T-helper 1 cell treated with Interleukin-12 subunit alpha and Interleukin-12 subunit beta and Interleukin-4 antibody, amounts not matched to agents 30 μg/mL and 1 μg/mL, for 36 hours (primary cell): ENCODE measurements at regions not wholly inside any gene's neighbourhood (a gene's known extent, or its start where the extent isn't known, plus 50 kb on each side); places are given as distances from the start of the nearest gene placed in this dataset.

Source experiments
- H3K27ac Mint-ChIP-seq: one replicate; pipeline ENCODE4 v1.8.0; 2021; ENCODE audit warnings: mild to moderate bottlenecking, mixed read lengths
- H3K27me3 Mint-ChIP-seq: one replicate; pipeline ENCODE4 v1.8.0; 2021; ENCODE audit warnings: low read depth, mixed read lengths
- H3K36me3 Mint-ChIP-seq: one replicate; pipeline ENCODE4 v1.8.0; 2021; ENCODE audit warnings: low read depth, mixed read lengths
- H3K4me1 Mint-ChIP-seq: one replicate; pipeline ENCODE4 v1.8.0; 2021; ENCODE audit warnings: low read depth, mixed read lengths
- H3K4me3 Mint-ChIP-seq: one replicate; pipeline ENCODE4 v1.8.0; 2021; ENCODE audit warnings: mild to moderate bottlenecking, moderate library complexity, mixed read lengths
- H3K9me3 Mint-ChIP-seq: one replicate; pipeline ENCODE4 v1.8.0; 2021; ENCODE audit warnings: mixed read lengths

DNA sequence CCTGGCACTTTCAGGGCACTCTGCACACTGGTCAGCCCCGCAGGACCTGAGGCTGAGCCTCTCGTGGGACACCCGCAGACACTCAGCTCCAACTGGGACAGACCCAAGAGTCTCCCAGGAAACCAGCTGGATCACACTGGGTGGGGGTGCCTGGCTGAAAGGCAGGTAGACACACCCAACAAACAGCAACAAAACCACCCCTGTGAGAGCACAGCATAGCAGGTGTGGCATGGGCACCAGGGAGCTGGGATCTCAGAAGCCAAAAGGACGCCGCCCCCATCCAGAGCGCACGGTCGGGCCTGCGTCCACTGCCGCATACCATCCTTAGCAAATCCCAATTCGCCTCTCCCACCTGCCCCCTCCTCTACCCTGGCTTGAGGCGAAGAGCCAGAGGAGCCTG is 154.2 kb upstream of the LINGO1 start:
- H3K27me3 Mint-ChIP-seq, result no peaks in the 10 kb centered on the region

DNA sequence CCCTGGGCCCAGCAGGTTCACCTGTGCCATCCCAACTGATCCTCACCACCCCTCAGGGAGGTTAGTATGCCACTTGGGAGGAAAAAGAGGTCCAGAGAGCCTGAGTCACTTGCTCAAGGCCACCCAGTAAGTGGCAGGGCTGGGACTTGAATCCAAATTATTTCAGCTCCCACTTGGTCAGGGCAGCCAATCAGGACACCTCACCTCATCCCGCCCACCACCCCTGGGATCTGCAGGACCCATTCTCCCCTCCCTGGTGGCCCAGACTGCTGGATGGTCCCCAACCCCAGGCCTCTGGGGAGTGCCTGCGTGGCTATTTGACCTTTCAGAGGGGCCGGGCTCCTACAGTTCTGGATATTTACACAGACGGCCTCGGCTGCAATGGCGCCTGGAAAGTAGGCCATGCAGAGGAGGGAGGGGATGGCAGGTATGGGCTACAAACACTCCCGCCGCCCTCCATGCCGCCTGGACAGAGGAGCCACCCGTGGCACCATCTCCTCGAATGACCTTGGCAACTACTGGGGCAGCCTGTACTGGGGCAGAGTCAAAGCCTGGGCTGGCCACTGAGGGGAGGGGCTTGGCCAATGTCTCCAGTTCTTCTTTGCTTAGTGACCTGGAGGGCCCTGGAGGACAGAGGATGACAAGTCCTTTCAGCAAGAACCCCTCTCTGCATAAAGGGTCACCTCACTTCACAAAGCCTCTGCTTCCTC is 153.6 kb upstream of the LINGO1 start:
- Mint-ChIP-seq H3K27me3 (no peaks in the 10 kb centered on the region), H3K36me3 (no peaks in the 10 kb centered on the region), H3K27ac (no peak overlapping the region), H3K4me3 (no peak overlapping the region), H3K4me1 (no peaks in the 10 kb centered on the region), H3K9me3 (no peaks in the 10 kb centered on the region)

More for the DNA sequence above, 154.2 kb upstream of the LINGO1 start:
- Mint-ChIP-seq H3K9me3 (no peaks in the 10 kb centered on the region), H3K27ac (no peak overlapping the region), H3K4me1 (no peaks in the 10 kb centered on the region), H3K36me3 (no peaks in the 10 kb centered on the region), H3K4me3 (no peak overlapping the region)

DNA sequence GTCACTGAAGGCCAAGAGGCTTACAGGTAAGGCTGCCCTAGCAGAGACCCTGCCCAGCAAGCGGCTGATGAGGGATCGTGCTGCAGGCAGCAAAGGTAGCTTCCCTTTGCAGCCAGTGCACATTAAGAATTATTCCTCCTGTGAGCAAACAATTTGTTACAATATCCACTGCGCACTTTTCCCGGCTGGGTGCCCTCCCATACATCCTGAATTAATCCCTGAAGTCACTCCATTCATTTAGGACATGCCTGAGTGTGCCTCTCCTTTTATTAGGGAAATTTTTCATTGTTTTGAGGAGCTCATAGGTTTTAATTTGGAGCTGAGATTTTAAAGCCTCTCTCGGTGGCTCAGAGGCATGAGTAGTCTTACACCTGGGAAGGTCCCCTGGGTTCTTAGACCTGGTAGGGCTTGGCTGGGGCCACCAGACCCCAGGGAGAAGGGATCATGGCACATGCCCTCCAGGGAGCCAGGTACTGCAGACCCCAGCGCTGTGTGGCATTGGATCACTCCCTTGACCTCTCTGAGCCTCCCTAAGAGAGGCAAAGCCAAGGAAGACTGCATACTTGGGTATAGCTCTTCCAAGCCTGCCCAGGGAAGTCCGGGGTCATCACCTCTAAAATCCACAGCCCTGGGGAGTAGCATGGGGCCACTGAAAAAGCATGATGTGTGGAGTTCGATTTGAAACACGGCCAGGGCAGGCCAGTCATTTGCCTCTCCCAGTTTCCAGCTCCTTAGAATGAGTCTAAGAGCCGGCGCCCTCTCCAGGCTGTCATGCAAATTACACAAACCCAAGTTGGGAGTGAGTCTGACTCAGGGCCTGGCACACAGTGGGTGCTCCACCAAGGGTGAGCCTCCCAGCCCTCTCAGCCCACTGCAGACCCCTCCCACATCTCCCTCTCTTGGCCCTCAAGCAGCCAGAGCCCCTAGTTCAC is 151.9 kb upstream of the LINGO1 start:
- Mint-ChIP-seq H3K4me1 (no peaks in the 10 kb centered on the region), H3K4me3 (no peak overlapping the region), H3K36me3 (no peaks in the 10 kb centered on the region), H3K27ac (no peak overlapping the region), H3K9me3 (no peaks in the 10 kb centered on the region), H3K27me3 (no peaks in the 10 kb centered on the region)

DNA sequence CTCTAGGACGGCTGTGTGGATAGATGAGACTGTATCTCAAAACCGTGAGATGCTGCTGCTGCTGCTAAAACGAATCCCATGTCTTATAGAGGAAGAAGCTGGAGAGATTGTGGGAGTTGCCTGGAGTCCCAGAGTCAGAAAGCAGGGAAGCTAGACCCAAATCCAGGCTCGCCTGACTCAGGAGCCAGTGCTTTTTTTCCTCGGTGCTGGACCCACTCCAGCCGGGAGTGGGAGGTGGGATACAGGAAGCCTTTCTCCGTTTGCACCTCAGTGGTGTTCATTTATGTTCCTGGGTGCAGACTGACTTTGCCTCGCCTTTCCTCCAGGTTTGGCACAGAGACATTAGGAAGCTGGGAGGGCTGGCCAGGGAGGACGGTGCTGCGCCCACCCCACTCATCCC is 150.9 kb upstream of the LINGO1 start:
- Mint-ChIP-seq H3K9me3 (no peaks in the 10 kb centered on the region), H3K27me3 (peaks cover 6% of the 10 kb centered on the region), H3K27ac (no peak overlapping the region), H3K4me1 (no peaks in the 10 kb centered on the region), H3K4me3 (no peak overlapping the region), H3K36me3 (no peaks in the 10 kb centered on the region)

DNA sequence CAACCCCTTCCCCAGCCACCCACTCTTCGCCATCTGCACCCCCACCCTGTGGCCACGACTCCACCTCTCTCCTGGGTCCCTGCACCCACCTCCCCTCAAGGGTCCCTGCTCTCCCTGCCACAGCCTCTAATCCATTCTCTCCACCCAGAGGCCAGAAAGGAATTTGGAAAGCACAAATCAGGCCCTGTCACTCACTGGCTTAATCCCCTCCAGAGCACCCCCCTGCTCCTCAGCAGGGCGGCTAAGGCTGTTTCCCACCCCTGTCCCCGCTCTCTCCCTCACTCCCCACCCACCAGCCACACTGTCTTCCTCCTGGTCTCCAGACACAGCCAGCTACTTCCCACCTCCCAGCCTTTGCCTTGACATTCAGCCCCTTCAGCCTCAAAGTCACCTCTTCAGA is 150.0 kb upstream of the LINGO1 start:
- Mint-ChIP-seq H3K9me3 (no peaks in the 10 kb centered on the region), H3K36me3 (no peaks in the 10 kb centered on the region), H3K27me3 (peaks cover 10% of the 10 kb centered on the region), H3K4me1 (no peaks in the 10 kb centered on the region), H3K4me3 (no peak overlapping the region), H3K27ac (no peak overlapping the region)

DNA sequence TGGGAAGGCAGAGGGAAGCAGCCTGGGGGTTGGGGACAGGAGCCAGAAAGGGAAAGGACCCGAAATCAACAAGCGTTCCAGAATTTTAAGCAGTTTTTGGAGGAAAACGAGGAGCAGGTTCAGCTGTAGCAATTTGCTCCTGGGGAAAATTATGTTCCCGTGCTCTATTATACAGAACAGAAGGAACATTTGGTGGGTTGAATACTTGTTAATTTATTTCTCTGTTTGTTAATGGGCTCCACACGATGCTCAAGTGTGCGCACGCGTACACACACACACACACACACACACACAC is 149.2 kb upstream of the LINGO1 start:
- no peaks in the 10 kb centered on the region for H3K4me1 Mint-ChIP-seq
- no peaks in the 10 kb centered on the region for H3K36me3 Mint-ChIP-seq
- H3K27me3 Mint-ChIP-seq, result peaks cover 10% of the 10 kb centered on the region
- H3K4me3 Mint-ChIP-seq, result no peak overlapping the region
- no peaks in the 10 kb centered on the region for H3K9me3 Mint-ChIP-seq
- no peak overlapping the region for H3K27ac Mint-ChIP-seq

DNA sequence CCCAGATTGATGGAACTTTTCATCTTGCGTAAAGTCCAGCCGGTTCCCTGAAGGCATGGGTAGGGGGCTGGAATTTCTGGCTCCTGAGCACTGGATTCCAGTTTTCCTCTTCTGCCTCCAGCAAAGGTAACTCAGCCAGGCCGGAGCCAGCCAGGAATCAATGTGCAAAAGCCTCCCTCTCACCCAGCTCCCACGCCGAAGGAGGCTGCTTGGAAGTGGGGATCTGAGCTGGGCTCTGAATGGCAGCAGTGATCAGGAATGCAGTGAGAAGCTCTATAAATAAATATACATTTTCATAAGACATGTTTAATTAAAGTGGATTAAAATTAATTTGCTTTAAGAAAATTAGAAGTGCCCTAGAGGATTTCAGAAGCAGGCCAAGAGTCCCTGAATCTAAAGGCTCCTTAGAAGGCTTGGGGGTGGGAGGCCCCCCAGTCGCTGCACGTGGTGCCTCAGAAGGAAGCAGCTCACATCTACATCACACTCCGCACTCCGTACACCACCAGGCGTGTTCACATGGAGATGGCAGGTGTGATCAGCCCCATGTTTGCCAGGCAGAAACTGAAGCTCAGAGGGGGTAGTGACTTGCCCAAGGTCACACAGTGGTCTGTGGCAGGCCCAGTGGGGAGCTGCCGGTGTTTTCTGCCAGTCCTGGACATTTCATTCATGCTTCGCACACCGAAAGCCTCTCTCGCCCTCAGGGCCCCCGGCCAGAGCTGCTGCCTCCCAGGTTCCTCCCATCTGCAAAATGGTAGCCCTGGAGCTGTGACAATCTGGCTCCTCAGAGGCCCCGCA is 148.6 kb upstream of the LINGO1 start:
- no peaks in the 10 kb centered on the region for H3K36me3 Mint-ChIP-seq
- H3K4me1 Mint-ChIP-seq, result no peaks in the 10 kb centered on the region
- no peak overlapping the region for H3K27ac Mint-ChIP-seq
- H3K4me3 Mint-ChIP-seq, result no peak overlapping the region
- H3K9me3 Mint-ChIP-seq, result no peaks in the 10 kb centered on the region
- H3K27me3 Mint-ChIP-seq, result peaks cover 10% of the 10 kb centered on the region

DNA sequence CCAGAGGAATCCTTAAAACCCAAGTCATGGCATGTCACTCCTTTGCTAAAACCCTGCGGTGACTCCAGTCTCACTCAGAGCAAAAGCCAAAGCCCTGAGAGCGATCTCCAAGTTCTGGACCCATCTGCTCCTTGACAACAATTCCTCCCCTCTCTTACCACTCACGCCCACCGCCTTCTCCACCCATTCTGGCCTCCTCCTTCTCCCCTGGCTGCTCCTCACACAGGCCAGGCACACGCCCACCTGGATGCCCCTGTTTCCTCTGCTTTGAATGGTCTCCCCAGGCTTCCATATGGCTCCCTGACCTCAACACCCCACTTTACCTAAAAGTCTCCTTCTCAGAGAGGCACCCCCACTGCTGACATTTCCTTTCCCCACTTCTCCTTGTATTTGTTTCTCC is 146.1 kb upstream of the LINGO1 start:
- Mint-ChIP-seq H3K4me3 (no peak overlapping the region), H3K9me3 (no peaks in the 10 kb centered on the region), H3K4me1 (no peaks in the 10 kb centered on the region), H3K27me3 (peaks cover 10% of the 10 kb centered on the region), H3K36me3 (no peaks in the 10 kb centered on the region), H3K27ac (no peak overlapping the region)

DNA sequence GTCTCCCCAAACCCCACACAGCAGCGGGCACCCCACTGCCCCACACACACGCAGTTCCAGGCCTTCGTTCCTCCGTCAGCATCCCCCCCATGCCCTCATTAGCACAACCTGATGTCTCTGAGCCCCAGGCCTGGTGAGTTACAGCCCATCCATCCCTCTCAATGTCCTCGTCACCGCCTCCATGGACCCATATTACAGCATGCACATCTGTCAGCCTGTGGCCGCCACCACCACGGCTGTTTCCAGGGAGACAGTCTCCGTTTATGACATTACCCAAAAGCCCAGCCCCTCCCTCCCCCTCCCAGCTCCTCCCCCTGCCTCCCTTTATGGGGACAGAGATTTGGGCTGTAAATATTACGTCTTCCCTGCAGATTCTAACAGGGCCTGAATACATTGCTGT is 143.1 kb upstream of the LINGO1 start:
- H3K27ac Mint-ChIP-seq, result no peak overlapping the region
- H3K27me3 Mint-ChIP-seq, result peaks cover 10% of the 10 kb centered on the region
- no peaks in the 10 kb centered on the region for H3K4me1 Mint-ChIP-seq
- no peaks in the 10 kb centered on the region for H3K36me3 Mint-ChIP-seq
- H3K9me3 Mint-ChIP-seq, result no peaks in the 10 kb centered on the region
- no peak overlapping the region for H3K4me3 Mint-ChIP-seq

DNA sequence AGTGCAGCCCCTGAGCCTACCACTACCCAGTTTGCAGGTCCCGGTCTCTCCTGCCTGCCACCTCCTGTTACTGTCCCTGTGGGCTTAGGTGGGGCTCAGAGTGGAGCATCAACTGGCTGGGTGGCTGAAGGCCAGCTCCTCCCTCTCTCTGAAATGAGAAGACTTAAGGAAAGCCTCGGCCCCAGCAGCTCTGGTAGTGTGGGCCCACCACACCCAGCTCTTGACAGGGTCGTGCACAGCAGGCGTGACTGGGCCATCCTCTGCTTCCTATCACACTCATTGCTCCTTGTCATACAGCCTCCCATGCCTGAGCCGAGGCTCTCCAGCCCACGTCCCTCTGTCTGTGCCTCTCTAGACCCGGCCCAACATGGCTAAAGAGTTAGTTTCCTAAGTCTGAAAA is 142.7 kb upstream of the LINGO1 start:
- H3K36me3 Mint-ChIP-seq, result no peaks in the 10 kb centered on the region

DNA sequence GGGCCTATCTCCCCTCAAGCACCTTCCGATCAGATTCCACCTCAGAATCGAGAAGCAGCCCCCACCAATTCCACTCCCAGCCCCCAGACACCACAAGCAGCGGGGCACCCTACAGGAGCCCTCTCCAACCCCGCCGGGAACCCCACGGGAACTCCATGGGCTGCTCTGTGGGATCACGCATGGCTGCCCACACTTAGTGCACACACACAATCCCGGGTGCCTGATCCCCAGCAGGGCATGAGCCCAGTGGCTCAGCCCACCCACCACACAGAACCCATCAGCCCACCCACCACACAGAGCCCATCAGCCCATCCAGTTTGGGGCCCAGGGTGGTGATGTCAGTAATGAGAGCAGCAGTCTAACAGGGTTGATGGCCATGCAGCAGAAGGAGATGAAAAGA is 141.6 kb upstream of the LINGO1 start:
- Mint-ChIP-seq H3K36me3 (no peaks in the 10 kb centered on the region), H3K27me3 (peaks cover 10% of the 10 kb centered on the region), H3K4me3 (no peak overlapping the region), H3K9me3 (no peaks in the 10 kb centered on the region), H3K27ac (no peak overlapping the region), H3K4me1 (no peaks in the 10 kb centered on the region)

More for the DNA sequence above, 142.7 kb upstream of the LINGO1 start:
- Mint-ChIP-seq H3K4me1 (no peaks in the 10 kb centered on the region), H3K9me3 (no peaks in the 10 kb centered on the region), H3K4me3 (no peak overlapping the region), H3K27me3 (peaks cover 10% of the 10 kb centered on the region), H3K27ac (no peak overlapping the region)

DNA sequence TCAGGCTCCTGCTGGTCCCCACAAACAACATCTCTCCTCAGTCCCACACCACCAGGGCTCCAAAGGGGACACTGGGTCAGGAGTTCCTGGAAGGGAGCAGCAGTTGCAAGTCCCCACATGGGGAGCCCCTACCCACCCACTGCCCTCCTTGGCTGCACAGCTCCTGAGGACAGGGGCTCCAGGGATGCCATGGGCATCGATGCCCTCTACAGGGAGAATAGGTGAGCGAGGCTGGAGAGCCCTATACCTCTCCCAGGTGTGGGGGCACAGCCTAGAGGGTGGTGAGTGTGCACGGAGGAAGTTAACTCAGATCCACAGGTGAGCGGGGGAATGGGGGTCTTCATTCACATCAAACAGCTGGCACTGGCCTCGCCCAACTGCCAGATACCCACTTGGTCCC is 141.2 kb upstream of the LINGO1 start:
- Mint-ChIP-seq H3K27ac (no peak overlapping the region), H3K4me1 (no peaks in the 10 kb centered on the region), H3K4me3 (no peak overlapping the region), H3K9me3 (no peaks in the 10 kb centered on the region), H3K27me3 (peaks cover 7% of the 10 kb centered on the region), H3K36me3 (no peaks in the 10 kb centered on the region)

DNA sequence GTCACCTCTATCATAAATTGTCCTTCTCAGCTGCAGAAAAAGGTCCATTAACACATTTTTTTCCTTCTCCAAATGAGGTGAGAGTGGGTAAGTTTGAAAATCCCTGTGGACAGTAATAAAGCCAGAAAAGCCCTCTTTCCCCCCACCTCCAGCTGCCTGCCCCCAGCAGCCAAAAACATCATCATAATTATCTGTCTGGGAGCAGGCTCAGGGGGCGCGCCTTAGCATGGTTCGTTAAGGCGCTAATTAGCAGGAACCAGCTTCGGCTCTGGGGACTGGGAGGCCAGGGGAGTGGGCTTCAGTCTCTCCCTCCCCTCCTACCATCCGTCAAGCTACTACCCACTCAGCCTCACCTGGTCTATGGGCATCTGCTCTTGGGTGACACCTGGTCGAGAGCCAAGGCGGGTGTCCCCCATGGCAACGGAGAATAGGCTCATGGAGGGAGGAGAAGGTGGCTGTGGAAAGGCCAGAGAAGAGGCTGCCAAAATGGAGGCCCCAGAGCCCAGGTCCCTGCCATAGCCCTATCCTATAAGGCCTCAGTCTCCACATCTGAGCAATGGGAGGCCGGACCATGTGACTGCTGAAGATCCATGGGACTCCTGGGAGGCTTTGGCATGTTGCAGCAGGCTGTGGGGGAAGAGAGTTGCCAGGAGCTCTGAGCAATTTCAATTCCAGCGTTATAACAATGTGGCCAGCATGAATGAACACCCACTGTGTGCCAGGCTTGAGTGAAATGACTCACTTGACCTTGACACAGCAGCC is 140.1 kb upstream of the LINGO1 start:
- Mint-ChIP-seq H3K27me3 (peaks cover 4% of the 10 kb centered on the region), H3K27ac (no peak overlapping the region), H3K4me1 (no peaks in the 10 kb centered on the region), H3K9me3 (no peaks in the 10 kb centered on the region), H3K4me3 (no peak overlapping the region), H3K36me3 (no peaks in the 10 kb centered on the region)

DNA sequence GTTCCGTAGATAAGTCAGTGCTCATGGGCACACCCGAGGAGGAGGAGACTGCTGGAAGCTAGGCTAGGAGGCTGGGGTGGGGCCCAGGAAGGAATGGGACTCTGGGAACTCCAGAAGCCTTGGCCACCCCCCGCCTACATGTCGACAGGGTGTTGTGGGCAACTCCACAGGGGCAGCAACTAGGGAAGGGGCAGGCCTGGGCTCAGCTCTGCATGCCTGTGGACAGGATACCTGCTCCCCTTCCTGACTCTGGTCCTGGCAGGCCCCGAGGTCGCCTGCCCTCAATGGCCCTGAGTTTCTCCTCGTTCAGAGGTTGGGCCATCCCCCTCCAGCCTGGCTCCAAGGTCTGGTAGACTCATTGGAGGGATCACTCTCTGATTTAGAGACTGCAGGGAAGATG is 138.9 kb upstream of the LINGO1 start:
- H3K4me3 Mint-ChIP-seq, result no peak overlapping the region

More for the DNA sequence above, 138.9 kb upstream of the LINGO1 start:
- peaks cover 16% of the 10 kb centered on the region for H3K27me3 Mint-ChIP-seq
- H3K4me1 Mint-ChIP-seq, result no peaks in the 10 kb centered on the region
- H3K27ac Mint-ChIP-seq, result no peak overlapping the region
- H3K9me3 Mint-ChIP-seq, result no peaks in the 10 kb centered on the region
- no peaks in the 10 kb centered on the region for H3K36me3 Mint-ChIP-seq
